ENCODE measurements at regions not wholly inside any gene's neighbourhood (a gene's known extent, or its start where the extent isn't known, plus 50 kb on each side); places are given as distances from the start of the nearest gene placed in this dataset.

DNA sequence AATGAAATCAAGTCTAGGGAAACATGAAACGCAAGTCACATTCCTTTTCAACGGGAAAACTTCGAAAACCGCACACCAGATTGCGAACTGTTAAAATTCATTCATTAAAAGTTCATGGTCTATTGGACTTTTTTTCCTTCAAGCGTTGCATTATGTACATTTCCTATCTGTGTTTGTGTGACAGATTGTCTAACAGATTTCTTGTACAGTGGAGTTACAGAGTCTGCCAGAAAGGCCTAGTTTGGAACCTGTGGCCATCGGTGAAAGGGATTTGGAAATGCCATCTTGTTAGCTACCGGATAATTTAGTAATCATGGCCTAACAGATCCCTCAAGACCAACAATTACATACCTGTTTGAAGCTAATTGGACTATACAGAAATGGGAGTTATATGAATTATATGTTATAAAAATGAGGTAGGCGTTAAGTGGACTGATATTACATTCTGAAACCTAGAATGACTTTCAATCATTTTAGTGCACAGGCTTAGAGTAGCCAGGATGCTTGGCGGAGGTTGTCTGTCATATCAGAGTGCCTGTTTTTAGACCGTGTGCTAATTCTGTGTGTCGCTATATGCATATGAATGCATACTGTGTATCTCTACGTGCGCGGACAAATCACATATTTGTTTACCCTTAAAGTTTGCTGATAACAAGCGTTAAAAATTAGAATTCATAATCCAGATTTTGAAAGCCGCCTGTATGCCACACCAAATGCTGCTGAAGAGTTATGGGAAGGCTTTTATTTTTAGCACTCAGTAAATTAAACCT, 885.4 kb upstream of the RBFOX1 start:
- intact Hi-C loops (cut with DNase I), result no loop called here
- no peak for DNase-seq (ENCODE audit: missing footprints)
- ATAC-seq, result no peak

DNA sequence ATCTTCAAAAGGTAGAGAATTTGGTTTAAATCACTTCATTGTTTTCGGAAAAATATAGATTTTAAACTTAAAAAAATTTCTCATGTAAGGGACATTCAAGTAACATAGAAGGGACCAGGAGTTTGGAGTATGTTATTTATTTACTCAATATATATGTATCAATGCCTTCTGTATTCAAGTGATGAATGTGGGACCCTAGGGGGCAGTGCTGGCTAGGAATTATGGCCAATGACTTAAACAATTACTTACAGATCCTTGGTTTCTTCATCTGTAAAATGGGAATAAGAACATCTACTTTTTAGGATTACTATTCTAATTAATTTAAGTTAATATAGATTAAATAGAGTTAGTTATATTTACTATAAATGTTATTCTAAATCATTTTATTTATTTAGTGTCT, 886.3 kb upstream of the RBFOX1 start:
- intact Hi-C loops (cut with DNase I), result no loop called here
- no peak for ATAC-seq
- no peak for DNase-seq (ENCODE audit: missing footprints)

DNA sequence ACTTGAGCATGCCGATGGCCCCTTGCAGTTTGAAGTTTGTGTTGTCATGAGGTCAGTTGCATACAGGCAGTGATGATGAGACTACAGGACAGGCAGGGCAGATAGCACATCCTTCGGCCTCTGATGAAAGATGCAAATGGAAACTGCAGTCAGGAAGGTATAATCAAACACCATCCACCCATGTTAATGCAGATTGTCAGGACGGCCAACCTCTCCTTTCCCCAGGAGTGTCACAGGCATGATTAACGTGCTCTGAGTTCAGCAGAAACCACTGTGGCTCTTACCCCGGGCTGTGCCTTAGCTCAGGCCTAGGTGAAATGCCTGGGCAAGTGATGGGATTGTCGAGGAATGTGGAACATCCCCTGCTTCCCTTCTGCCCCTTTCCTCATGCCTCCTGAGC, 893.5 kb upstream of the RBFOX1 start:
- ATAC-seq, result no peak
- DNase-seq (ENCODE audit: missing footprints), result no peak
- intact Hi-C loops (cut with DNase I), result no loop called here

DNA sequence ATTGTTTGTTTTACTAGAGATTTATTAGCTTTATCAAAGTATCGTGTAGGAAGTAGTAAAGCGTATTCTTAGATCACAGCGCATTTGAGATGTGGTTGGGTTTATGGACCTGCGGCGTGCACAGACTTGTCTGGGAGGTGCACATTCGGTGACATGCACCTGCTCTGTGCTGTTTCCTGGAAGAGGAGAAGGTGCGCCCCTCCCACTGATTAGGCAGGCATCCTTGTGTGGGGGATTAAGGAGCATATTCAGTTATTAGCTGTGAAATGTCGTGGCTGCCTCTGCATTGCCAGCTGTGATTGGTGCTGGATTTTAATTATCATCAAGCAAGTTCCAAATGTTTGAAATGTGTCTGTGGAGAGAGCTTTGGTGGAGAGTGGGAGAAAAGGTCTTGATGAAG, 903.8 kb upstream of the RBFOX1 start:
- ATAC-seq (no peak), DNase-seq (ENCODE audit: missing footprints) (no peak)
- intact Hi-C loops (cut with DNase I), result no loop called here

DNA sequence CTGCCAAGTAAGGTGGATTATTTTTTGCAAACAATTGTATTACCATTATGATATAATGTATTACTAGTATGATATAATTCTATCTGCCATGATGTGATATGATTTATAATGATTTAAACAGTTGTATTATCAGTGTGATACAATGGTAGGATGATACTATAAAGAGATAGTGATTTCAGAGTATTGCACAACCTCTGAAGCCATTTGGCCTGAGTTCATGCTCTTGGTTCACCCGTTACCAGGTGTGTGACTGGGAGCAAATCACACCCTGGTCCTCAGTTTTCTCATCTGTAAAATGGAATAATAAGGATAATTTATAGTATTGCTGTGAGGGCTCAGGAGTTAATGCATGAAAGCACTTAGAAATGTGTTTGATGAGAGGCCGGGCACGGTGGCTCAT, 905.0 kb upstream of the RBFOX1 start:
- intact Hi-C loops (cut with DNase I), result no loop called here
- ATAC-seq (no peak), DNase-seq (ENCODE audit: missing footprints) (no peak)

DNA sequence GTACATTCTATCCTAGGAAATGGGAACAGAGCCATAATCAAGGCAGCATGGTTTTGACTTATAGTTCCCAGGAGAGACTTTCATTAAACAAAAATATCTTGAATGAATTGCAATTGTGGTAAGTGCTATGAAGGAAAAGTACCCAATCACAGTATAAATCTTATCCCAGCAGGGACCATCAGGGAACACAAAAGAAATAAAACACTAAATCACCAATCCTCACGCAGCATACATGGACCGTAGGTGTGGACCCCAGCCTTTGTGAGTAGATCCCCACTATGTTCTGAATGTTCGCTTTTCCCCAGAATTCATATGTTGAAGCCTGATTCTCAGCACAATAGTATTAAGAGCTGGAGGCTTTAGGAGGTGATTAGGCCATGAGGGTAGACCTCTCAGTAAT, 925.0 kb upstream of the RBFOX1 start:
- intact Hi-C loops (cut with DNase I), result no loop called here
- DNase-seq (ENCODE audit: missing footprints) (no peak), ATAC-seq (no peak)

DNA sequence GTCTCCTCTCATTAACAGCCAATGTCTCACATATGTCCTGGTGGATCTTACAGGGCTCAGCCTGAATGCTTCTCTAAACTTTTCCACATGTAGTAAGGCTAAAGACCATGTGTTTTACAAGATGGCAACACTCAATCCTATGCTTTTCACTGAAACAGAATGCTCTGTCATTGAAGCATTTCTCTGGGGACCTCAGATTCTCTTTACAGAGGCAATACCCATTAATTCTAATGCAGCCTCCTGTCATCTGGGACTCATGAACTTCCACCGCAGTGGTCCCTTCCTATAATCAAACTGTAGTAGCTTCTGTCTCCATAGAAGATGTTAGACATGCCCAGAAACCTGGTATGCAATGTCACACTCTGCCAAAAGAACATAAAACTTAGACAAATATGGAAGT, 926.6 kb upstream of the RBFOX1 start:
- DNase-seq (ENCODE audit: missing footprints), result no peak
- ATAC-seq, result no peak
- intact Hi-C loops (cut with DNase I), result no loop called here

DNA sequence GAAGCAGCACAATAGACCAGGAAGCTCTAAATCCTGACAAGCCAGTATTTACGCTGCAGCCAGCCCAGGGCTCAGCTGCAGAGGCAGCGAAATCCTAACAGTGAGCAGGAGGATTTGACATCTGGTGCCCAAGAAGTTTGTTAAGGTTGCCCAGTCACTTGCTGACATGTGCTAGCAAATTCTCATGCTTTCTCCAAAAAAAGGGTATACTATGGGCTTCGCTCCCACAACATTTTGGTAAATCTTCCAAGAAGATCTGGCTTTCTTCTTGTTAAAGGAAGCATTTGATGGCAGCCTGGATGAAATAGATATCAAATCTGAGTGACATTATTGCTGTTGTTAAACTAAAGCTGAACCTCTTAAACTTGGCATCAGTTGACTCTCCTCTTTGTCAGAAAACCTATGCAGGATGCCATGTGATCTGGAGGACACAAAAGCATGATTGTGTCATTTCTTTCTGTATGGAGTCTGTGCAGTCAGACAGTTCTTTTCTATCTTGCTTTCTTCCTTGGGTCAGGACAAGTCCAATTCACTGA, 949.7 kb upstream of the RBFOX1 start:
- intact Hi-C loops (cut with DNase I), result no loop called here
- no peak for ATAC-seq

DNA sequence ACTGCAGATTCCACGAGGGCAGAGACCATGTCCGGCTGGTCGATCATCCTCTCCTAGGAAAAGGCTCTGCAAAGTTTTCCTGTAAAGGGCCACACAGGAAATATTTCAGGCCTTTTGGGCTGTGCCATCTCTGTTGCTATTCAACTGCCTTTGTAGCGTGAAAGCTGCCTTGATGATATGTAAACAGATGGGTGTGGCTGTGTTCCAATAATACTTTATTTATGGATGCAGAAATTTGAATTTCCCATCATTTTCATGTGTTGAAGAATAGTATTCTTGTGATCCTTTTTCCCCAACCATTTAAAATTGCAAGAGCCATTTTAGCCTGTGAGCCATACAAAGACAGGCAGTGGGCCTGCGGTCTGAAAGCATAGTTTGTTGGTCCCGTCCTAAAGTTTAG, 950.7 kb upstream of the RBFOX1 start:
- DNase-seq (ENCODE audit: missing footprints) (no peak), ATAC-seq (no peak)
- intact Hi-C loops (cut with DNase I), result no loop called here

More for the DNA sequence above, 949.7 kb upstream of the RBFOX1 start:
- DNase-seq (ENCODE audit: missing footprints), result no peak

DNA sequence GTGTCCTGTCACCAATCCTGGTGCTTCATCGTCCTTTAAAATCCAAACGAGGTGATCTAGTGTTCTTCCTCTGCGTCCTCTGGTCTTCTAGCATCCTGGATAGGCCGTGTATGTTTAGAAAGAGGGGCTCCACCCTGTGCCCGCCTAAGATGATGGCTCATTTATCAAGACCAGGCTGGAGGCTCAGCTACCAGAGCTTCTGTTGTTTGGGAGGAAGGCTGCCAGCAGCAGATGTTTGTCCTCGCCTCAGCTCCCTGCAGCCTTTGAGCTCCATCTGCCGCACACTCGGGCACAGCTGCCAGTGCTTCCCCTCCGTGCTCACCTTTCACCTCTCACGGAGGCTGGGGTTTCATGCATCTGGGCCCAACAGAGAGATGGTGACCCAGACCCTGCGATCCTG, 954.7 kb upstream of the RBFOX1 start:
- DNase-seq (ENCODE audit: missing footprints) (no peak), ATAC-seq (no peak)
- intact Hi-C loops (cut with DNase I), result no loop called here

DNA sequence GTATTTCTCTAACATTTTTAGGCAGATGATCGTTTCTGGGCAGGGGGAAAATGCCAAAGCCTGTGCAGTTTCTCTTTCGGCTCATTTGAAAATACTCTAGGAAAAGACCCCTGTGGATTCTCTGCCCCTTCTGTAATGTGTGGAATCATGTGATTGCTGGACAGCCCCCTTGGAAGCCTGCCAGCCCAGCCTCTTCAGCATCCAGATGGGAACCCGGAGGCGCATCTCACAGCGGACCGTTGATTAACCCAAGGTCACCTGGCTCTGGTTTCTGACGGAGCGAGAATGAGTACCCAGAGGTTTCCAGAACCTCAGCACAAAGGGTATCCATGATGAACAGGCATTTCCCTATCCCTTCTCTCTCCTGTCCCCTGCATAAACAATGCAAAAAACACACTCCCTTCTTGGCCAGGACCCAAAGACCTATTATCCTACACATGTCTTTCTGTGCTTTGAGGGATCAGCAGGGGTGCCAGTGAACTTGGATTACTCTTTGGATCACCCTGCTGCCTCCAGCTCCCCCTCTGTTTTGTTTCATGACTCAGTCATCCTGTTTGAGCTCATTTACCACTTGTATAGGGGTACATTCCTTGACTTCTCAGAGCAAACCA, 957.1 kb upstream of the RBFOX1 start:
- intact Hi-C loops (cut with DNase I), result no loop called here
- ATAC-seq, result no peak
- no peak for DNase-seq (ENCODE audit: missing footprints)

DNA sequence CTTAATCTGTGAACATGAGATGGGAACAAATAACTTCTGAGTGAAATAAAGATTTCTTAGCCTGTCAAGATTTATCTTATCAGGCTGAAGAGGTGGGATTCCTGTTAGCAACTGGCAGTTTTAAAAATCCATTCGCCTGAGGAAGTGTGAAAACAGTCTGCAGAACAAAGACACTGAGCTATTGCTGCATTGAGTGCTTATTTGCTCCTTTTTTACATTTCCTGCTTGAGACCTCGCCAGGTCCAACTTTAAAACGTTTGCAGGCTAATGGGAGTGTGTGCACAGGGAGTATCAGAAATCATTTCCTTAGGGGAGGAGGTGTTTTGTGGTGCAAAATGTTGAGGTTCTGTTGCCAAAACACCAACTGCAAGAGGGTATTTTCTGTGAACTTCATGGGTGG, 957.8 kb upstream of the RBFOX1 start:
- no peak for DNase-seq (ENCODE audit: missing footprints)
- no peak for ATAC-seq
- intact Hi-C loops (cut with DNase I), result no loop called here

DNA sequence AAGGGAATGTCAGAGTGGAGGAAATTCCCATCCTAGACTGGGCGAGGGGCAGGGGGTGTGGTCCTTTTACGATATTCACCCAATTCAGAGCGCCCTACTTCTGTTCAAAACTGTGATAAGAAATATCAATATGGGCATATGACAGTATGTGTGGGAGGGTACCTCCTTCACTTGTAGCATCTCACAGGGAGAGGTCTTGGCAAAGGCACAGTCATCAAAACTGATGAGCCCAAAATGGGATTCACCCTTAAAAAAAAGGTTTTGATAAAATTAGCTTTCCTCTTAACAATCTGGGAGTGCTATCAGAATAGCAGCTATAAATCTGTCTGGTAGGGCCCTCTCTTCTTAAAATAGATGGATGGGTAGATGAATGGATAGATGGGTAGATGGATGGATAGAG, 967.8 kb upstream of the RBFOX1 start:
- intact Hi-C loops (cut with DNase I), result no loop called here
- DNase-seq (ENCODE audit: missing footprints) (no peak), ATAC-seq (no peak)

DNA sequence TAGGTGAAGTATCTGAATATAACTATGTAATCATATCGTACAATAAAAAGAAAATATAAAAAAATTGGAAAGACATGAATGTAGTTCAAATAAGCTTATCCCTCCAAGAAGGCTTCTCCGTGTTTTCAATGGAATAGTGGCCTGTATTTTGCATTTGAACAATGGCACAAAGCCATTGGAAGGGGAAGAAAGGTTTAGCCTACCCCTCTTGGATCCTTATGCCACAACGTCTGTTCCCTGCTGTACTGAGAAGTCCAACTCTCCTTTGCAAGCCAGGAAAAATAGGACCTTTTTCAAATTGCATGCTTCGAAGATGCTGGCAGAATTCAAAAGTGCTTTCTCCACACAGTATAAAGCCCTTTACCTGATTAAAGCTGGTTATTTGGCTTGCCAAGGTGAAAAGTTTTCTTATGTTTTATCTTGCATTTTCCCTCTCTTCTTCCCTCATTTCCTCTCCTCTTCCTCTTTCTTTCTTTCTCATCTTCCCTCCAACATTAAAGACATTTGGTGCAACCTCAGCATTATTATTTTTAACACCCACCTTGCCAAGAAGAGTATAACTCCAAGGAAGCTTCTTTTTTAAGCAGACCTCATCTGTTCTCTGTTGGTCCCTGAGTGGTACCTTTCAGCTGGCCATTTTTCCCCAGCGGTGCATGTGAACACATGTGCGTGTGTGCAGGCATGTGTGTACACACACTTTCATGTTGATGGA, 968.6 kb upstream of the RBFOX1 start:
- intact Hi-C loops (cut with DNase I), result no loop called here
- DNase-seq (ENCODE audit: missing footprints) (no peak), ATAC-seq (no peak)

DNA sequence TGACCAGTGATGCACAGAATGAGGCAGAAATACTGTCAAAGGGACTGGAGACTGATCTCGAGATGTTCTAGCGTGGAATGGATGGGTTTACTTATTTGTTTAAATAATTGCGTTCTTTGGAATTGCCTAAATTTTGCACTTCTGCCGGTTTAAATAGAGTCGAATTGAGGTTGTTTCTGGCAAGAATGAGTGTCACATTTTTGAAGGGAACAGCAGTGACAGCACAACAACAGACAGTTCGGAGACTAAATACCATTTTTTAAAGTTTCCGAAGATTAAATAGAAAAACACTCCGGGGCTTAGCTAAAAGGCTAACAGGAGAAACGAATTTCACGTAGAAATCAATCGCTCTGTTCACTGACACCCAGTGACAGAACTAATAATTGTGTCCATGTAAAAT, 969.2 kb upstream of the RBFOX1 start:
- no peak for DNase-seq (ENCODE audit: missing footprints)
- ATAC-seq, result no peak
- intact Hi-C loops (cut with DNase I), result no loop called here

DNA sequence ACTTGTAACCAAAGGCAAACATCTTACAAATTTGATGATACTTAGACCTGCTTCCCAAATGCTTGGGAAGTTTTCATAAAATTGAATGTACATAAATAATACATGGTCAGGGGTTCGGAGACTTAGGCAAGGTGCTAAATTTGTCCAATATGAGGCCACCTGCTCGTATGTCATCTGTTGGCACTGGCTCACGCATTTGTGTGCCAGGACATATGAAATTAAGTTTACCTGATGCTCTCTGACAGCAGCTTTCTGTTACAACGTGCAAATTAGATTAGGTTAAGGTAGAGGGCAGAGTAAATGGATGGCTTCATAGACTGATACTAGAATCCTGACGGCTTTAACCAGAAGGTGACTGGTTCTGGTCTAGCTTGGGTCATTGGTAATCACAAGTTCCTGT, 970.3 kb upstream of the RBFOX1 start:
- no peak for ATAC-seq
- intact Hi-C loops (cut with DNase I), result no loop called here

DNA sequence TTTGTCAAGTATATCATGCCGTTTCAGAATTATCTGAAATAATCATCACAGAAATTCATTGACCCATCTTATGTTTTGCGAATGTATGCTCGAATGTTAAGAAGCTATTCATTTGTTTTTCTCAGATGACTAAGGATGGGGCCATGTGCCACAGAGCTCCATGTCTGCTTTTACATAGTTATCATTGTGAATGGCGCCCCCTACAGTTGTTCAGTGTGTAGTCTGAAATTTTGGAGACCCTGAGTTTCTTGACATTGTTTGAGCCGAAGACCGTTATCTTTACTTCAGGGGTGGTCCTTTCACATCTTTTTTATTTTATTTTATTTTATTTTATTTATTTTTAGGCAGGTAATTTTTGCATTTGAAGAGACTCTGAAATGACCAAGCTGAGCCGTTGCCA, 972.0 kb upstream of the RBFOX1 start:
- ATAC-seq (no peak), DNase-seq (ENCODE audit: missing footprints) (no peak)
- intact Hi-C loops (cut with DNase I), result no loop called here

More for the DNA sequence above, 970.3 kb upstream of the RBFOX1 start:
- no peak for DNase-seq (ENCODE audit: missing footprints)

DNA sequence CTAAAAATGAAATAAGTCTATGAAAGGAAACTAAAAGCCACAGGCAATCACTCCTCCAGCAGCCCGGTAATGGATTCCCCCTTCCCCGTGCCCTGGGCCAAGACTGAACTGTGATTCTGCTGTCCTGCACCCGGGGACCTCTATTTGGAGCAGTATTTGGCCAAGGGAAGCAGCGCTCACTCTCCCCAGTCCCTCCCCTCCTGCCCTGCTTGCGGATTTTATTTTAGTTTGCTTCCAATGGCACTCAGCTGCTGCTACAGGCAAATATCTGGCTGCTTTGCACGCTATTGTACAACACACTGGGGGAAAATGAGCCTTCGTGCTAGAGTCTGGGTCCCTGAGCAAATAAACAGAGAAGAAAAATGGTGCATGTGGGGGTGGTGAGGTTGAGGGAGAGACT, 975.7 kb upstream of the RBFOX1 start:
- intact Hi-C loops (cut with DNase I), result no loop called here
- ATAC-seq (no peak), DNase-seq (ENCODE audit: missing footprints) (no peak)

DNA sequence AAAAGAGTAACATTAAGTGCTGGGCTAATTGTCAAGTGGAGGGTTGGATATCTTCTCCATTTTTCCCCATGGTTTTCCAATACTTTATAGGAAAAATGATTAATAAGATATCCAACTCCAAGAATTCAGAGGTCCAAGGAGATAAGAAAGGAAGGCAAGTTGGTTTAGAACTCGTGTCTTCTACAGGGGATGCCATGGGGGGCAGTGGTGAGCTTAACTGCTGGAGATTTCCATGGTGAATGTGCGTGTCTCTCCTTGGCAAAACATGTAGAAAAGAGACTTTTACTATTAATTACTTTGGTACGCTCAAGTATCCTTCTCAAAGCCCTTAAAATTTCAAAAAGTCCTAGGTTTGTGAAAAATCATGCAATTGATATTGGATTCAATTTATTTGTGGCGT, 982.9 kb upstream of the RBFOX1 start:
- ATAC-seq (no peak), DNase-seq (ENCODE audit: missing footprints) (no peak)
- intact Hi-C loops (cut with DNase I), result no loop called here

DNA sequence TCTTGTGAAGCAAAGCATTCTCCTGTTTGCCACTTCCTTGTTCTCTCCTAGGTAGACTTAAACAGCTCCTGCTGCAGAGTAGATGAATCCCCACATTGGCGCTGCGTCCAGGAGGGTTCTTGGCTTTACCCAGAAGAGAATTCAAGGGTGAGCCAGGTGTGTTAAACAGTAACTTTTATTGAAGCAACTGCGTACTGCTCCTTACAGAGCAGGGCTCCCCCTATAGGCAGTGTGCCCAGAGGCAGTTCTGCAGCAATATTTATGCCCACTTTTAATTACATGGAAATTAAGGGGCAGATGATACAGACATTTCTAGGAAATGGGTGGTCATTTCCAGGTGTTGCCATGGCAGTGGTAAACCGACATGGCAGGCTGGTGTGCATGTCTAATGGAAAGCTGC, 987.6 kb upstream of the RBFOX1 start:
- ATAC-seq, result no peak
- intact Hi-C loops (cut with DNase I), result no loop called here
- no peak for DNase-seq (ENCODE audit: missing footprints)
